OCI-M1 (cell line): ENCODE measurements at regions not wholly inside any gene's neighbourhood (a gene's known extent, or its start where the extent isn't known, plus 50 kb on each side); places are given as distances from the start of the nearest gene placed in this dataset.

Experiments used
- DNase-seq: peaks from one replicate; lab custom pipeline; 2025; lab: John Stamatoyannopoulos, UW

DNA sequence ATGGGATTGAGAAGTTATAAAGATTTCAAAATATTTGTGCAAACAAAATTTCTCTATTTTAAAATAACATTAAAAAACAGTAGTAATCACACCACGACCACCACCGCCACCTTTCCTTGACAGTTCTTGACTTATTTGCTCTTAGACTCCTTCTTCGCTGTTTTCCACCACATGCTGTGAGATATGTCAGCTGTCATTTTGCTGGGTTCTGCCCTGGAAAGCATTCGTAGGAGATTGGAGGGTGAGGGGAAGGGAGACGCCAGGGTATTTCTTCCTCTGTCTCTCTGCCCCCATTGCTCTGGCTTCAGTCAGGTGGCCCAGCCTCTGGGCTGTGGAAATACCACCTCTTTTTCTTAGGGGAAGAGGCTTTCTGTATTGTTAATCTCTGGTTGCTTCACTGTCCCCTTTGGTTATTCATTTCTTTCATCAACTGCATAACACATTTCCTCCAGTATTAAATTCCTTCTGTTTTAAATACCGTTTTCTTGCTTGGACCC, 186.2 kb downstream of the NEDD1 start:
- DNase-seq, result no peak

DNA sequence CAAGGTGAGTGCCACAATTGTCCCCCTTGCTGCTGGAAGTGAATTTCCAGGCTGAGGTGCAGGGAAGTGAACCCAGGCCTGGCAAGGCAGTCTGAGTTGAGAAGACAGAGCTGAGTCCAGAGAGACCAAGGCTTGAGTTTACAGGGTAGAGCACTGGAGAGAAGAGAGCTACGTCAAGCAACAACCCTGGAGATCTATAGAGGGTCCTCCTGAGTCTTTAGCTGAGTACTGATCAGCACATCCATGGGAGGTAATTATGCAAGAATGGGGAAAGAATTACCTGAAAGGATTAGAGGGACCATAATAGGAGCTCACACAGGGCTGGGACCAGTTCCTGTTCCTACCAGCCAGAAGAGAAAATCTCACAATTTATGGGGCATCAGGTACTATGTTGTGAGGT, 190.7 kb downstream of the NEDD1 start:
- DNase-seq, result no peak

DNA sequence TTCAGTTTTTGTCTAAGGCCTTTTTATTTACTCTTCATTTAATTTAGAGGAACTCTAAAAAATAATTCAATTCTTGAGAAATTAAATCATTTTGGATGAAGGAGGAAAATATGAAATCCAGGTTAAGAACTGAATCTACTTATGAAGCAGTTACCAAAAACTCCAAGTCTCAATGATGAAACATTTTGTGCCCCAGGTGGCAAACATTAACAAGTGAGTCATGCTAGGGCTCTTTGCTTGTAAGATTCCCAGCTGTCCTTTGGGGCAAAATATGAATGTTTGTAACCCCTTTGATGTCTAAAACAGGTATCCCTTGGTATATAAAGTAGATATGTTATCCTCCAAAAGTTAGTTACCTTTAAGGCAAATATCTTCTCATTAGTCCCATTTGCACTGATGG, 202.4 kb downstream of the NEDD1 start:
- no peak for DNase-seq

DNA sequence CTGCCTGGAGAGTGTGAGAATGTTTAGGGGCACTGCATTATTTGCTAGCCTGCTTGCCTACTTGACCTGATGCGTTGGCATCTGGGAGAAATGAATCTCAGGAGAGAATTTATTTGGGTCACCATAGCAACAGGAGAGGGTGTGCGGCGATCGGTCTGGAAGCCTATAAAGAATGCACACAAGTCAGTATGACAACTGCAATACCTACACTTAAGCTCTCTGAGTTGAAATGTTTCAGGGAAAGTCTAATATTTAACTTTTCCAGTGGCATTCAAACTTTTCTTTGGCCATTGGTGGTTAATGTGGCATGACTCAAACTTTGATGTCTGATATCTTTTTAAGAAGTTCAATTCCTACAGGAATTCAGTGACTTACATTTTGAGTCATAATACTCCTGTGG, 205.1 kb downstream of the NEDD1 start:
- no peak for DNase-seq

DNA sequence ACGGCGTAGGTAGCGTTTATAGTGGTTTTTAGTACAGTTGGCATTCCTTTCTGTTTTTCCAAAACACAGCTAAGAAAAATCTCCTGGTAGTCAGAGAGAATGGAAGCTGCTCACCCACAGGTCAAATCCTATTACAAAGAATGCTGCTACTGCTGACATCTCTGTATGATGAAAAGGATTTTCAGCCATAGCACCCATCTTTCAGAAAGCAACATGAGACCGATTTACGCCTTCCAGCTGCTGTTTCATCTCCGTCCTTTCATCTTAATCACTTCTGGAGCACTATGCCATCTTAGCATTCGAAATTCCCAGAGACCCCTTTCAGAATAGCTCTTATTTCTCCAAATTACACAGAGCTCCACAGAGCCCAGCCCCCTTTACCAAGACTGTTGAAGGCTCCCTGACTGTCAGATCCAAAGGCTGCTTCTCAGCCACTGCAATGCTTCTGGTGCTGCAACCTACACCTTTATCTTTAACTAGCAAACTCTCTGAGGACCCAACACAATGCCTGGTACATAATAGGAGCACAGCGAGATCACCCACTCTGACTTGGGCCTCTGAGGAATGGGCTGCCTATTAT, 211.8 kb downstream of the NEDD1 start:
- DNase-seq, result no peak

DNA sequence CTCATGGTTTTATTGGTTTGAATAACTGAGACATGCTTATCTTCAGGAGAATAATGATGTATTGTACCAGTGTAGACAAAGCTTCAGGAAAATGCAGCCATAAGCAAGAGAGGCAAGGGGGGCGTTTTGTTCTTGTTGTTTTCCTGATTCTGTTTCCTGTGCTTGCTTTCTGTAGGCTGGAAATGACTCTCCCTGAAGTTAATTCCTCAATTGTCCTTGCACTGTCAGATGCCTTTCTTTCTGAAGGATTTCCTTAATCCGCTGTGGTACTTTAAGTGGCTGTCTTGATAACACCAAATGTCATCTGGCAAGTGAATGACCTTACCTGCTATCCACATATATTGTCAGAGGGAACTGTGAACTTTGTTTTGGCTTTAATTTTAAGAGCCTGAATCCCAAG, 220.0 kb downstream of the NEDD1 start:
- DNase-seq, result no peak

DNA sequence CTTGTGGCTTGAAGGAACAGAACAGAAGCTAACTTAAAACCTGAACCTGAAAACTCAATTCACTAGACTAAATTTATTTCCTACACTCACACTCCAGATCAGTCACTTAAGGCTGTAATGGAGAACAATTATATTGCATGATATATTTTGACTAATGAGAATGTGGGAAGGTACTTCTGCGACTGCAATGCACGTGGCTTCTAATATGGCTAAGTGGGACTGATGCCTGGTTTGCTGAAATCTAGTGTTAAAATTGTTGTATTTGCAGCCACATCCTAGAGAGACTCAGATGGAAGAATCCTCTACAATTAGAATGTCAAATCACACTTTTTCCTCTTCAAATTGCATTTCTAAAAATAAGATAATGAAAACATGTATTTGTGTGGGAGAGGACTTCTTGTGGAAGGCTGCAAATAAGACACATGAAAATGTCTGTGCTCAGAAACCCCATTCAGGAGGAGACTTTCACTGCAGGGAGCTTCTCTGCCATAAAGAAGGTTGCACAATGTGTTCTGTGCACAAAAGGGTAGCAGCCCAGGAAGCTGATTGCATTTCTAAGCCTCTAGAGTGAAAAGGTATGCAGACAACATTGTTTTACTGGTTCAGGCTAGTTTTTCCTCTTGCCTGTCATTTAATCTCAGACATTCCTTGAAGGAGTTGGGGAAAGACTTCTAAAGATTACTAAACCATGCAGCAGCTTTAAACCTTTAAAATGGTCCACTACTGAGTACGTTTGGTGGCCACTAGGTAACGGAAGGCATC, 224.3 kb downstream of the NEDD1 start:
- DNase-seq, result no peak

DNA sequence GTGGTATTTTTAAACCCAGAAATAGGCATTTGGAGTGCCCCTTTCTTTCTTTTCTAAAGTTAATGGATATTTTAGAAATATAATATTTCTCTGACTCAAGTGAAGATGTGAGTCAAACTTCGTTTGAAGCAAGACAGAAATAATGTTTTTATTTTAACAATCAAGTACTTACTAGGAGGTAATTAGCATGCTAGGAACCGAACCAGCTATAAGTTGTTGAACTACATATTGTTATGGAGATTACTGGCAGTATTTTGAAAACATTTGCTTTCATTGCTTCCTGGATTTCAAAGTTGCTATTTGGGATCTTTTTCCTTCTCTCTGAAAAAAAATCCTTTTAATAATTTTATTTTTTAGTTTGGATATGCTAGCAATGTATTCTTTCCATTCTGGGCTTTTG, 225.2 kb downstream of the NEDD1 start:
- no peak for DNase-seq

DNA sequence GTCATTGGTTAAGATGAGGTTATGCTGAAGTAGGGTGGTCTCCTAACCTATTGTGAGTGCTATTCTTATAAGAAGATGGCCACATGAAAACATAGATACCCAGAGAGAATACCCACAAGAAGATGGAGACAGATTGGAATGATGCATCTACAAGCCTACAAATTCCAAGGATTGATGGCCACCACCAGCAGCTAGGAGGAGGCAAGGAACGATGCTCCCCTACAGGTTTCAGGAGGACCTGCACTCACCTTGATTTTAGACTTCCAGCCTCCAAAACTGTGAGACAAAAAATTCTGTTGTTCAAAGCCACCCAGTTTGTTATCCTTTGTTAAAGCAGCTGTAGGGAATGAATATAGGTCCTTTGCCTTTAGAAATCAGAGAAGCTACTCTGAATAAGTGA, 227.4 kb downstream of the NEDD1 start:
- DNase-seq, result no peak

DNA sequence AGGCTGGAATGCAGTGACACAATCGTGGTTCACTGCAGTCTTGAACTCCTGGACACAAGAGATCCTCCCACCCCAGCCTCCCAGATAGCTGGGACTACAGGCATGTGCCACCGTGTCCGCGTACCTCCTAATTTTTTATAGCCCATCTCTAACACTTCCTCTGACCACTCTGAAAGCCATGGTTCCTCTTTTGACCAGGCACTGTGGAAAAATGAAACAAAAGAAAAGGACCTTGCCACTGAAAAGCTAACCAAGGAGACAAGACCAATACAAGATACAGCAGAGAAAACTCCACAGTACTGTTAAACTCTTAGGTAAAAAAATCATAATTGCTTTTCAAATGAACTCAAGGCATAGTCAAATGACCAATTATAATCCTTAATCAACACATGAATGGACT, 233.3 kb downstream of the NEDD1 start:
- DNase-seq, result peak; percentile 66

DNA sequence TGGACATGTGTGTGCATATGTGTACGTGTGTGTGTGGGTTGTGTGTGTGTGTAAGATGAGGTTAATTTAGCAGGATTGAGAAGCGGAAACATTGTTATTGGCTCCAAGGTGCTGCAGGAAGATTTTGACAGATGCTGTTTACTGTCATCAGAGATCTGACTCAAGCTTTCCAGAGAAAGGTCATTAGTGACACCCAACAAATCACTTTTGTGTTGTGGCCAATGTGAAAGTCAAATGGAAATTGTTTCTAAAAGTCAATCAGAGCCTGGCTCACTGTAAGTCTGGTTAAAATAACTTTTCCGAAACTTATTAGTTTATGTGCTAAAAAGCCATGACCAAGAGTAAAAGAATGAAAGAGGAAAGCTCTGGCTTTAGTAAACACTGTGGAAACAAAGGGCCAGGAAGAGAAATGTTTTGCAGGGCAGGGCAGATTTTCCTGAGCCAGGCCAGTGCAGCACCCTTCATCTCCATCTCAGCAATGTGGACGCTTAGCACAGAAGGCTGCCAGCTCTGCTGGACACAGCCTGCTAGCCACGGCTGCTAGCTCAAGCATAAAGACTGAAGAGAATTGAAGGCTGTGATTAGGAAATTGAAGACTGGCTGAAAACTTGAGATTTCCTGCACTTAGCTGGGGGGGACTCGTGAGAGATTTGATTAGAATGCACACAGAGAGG, 235.8 kb downstream of the NEDD1 start:
- no peak for DNase-seq

DNA sequence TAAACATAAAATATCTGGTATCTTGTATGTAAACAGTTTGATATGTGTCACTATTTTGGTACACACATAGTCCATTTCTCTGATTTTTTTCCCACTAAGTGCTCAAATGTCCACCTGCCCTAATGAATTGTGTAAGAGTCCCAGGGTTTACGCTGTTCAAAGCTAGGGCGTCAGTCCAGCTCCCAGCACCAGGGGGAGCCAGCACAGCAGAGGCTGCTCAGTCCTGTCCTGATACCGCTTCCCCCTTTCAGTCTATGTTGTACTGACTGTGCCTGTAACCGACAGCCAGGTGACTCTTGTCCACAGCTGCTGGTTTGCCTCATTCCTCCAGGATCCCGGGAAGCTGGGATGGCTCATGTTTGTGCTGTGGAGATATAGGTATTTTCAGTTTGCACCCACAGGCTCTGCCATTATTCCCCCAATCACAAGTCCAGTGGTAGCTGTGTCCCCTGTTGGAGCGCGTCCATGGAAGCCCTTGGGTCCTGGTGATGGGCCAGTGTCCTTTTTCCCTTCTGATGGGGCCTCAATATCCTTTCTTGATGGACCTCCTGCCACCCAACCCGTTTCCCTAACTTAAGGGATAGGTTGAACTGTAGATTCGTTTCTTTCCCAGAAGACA, 242.0 kb downstream of the NEDD1 start:
- peak; percentile 67 for DNase-seq

DNA sequence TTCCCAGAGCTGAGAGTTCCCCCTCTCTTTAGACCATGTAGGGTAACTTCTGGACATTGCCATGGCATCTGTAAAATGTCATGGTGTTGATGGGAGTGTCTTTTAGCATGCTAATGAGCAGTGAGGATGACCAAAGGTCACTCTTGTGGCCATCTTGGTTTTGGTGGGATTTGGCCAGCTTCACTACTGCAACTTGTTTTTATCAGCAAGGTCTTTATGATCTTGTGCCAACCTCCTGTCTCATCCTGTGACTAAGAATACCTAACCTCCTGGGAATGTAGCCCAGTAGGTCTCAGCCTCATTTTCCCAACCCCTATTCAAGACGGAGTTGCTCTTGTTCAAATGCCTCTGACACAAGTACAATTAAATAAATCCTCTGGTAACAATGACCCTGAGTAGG, 244.4 kb downstream of the NEDD1 start:
- no peak for DNase-seq

DNA sequence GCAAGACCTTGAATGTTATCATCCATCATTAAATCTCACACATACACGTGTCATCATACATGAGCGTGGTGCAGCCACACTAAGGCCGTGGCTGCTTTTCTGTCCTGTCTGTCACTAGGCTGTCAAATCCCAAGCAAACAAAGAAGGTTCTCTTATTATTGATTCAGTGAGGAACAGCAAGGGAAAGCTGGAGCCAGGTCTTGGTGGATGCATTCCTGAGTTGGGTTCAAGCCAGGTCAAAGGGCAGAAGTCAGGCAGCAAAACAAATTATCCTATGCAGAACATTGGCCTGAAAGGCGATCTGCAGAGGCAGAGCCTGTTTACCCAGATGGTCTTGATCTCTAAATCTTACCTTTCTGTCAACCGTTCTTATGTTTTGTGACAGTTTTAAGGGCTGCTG, 252.3 kb downstream of the NEDD1 start:
- no peak for DNase-seq

DNA sequence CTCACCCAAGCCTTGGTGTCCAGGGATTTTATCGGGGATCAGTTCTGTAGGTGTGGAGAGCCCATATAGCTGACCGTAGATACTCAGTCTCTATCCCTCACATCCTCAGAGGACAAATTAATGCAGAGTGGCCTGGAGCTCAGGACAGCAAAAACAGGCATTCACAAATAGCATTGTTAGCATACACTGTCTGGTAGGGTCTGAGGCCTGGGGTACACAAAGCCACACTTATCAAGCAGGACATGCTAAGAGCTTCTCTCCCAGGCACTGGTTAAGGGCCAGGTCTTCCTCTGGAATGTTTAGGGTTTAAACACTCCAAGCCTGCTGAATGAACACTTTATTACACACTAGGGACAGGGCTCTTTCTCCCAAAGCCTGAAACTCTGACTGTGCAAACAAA, 253.2 kb downstream of the NEDD1 start:
- no peak for DNase-seq

DNA sequence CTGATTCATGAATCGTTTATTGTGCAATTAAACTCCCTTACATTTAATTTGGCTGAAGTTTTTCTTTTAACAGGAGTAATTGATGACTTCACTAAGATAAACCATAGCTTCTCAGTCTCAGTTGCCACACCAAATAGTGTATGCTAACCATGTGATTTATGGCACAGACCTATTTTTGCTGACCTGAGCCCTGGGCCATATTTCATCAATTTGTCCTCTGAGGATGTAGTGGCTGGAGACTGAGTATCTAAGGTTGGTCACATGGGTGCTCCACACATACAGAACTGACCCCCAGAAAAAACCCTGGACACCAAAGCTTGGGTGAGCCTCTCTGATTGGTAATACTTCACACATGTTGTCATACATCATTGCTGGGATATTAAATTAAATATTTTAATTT, 255.1 kb downstream of the NEDD1 start:
- DNase-seq, result no peak

DNA sequence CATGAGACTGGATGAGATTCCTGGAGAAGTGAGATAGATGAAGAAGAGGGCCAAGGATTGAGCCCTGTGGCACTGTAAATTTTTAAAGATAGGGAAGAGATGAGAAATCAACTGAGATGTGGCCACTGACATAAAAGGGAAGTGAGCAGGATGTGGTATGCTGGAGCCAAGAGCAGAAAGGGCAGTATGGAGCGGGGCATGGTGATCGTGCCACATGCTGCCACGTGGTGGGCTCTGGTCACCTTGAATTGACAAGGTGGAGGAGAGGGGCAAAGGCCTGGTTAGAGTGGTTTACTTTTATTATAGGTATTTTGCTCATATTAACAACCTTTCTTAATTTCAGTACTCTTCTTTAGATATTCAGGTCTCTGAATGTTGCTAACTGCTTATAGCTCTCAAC, 257.9 kb downstream of the NEDD1 start:
- no peak for DNase-seq

DNA sequence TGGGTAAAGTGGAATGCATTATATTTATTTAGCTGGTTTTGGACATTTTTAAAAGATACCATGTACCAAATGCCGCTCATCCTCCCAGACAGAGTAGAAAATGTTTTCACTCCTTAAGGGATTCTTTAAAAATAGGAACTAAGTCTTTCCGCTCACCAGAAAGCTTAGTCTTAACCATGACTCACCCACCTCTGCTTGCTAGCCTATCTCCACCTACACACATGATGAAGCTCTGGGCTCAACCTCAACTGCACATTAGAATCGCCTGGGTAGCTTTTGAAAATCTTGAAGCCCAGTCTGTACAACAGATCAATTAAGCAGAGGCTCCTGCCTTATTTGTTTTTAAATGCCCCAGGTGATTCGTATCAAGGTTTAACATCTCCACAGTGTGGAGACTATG, 260.5 kb downstream of the NEDD1 start:
- DNase-seq, result peak; percentile 46

DNA sequence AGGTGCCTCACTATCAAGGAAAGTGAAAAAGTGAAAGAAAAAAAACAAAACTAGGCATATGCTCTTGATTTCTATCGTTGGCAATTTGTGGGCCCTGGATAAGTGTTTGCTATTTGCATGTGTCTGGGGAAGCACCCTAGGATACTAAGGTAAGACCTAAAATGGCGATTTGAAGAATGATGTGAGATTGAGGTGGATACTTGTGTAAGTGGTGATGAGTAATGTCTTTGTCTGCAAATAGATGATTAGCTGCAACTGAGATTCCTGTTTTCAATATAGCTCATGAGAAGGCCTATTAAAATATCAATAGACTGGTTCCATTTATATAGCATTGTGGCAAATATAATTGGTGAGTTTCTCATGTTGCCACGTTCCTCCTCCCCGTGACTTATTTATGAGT, 261.7 kb downstream of the NEDD1 start:
- peak; percentile 43 for DNase-seq

DNA sequence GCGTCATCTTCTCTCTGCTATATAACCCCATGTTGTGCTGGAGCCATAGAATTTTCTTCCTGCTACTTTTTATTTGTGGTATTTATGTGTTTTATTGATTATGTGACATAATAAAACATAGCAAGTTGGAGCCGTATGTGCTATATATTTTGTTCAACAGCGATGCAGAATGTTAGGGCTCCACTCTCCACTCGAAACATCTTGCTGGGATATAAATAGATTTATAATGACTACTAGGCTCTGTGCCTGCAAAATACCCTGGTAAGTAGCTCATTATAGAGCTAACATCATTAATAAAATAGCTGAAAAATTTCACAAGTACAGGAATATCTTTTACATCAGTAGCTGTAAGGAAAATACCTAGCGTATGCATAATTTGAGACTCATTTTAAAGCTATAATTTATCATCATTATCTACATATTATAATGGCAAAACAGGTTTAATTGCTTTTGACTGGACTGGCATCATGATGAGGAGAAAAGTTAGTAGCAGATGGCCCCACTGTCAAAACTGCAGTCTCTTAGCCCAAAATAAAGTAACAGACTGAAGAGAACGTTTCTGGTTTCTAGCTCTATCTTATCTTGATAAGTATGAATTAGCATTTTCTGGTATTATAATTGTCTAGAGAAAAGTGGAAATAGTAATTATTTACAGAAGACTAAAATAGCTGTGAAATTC, 263.0 kb downstream of the NEDD1 start:
- no peak for DNase-seq

DNA sequence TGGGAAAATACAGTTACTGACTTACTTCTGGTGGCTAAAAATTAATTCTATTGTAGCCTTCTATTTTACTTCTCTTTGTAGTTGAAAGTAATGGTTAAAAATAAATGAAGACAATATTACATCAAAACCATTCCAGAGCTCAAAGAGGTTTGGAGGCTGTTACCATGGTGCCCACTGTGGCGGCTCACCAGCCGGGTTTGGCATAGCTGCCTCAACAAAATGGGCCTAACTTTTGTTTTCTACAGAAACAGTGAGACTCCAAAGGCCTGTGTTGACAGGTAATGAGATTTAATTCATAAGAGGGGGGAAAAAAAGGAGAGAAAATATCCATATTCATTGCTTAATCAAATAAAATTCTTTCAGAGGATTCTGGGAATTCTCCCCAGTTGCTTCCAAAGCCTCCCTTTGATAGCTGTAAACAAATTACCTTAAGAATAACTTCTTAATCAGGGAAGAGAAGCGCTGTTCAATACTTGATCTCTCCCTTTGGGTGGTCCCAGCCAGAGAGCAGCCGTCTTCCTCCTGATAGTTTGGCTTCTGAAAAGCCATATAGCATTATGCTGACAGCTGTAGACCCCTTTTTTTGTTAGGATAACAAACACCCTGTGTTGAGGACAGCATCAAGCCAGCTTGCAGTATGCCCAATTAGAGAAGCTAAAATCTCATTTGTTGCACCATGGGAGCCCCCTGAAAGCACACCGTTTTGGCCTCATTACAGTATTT, 266.8 kb downstream of the NEDD1 start:
- DNase-seq, result no peak

DNA sequence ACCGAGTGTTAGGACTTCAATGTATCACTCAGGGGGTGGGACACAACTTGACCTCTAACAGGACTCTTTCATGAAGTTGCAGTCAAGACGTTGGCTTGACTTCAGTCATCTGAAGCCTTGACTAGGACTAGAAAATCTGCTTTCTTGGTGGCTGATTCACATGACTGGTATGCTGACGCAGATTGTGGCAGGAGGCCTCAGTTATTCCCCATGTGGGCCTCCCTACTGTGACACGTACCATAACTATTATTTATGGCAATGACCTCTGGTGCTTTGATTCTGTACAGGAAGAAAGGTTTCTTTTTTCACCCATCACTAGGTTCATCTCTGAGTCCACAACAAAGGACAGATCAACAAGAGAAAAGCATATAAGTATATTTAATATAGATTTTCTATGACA, 270.4 kb downstream of the NEDD1 start:
- no peak for DNase-seq
